Lower leg skin (tissue), 4 donors: ENCODE measurements at regions not wholly inside any gene's neighbourhood (a gene's known extent, or its start where the extent isn't known, plus 50 kb on each side); places are given as distances from the start of the nearest gene placed in this dataset.

Experiments
- DNase-seq, 2 donors: peaks; one replicate each; pipeline ENCODE4 v3.0.0-alpha.2; 2019; ENCODE audit warnings: low spot score in 2 of 2
- H3K4me3 ChIP-seq: fragments of 200-600 bp; sonication (generic); 2 replicates; pipeline ENCODE4 v1.5.1; 2017; ENCODE audit warnings: mild to moderate bottlenecking, low read depth; ENCODE audit not compliant: poor library complexity, severe bottlenecking
- CTCF ChIP-seq, 3 donors: fragments of 450-650 bp; IDR thresholded peaks; one replicate each; pipeline ENCODE4 v1.5.1; 2016; ENCODE audit warnings: antibody characterized with exemption in 3 of 3, mild to moderate bottlenecking in 3 of 3, moderate library complexity in 2 of 3
- POLR2A ChIP-seq, 2 donors: fragments of 450-650 bp; IDR thresholded peaks; one replicate each; pipeline ENCODE4 v1.6.1; 2016 to 2017; ENCODE audit warnings: antibody characterized with exemption in 2 of 2, mild to moderate bottlenecking in 1 of 2, moderate library complexity in 1 of 2
- WGBS, 2 donors: methylation state at CpG; one replicate each; pipeline ENCODE4 v1.1.5; 2018; 5-methylcytosine and 5-hydroxymethylcytosine counted together
- intact Hi-C: fragments of 100-400 bp; cut with DNase I; formaldehyde crosslinking; loops from one replicate; pipeline ENCODE4 v1.15.0; 2023; ENCODE audit warnings: low total_unique reads

- DNase-seq: no peak
- TF ChIP-seq POLR2A (IDR thresholded peaks at IDR 0.05): no peak
- TF ChIP-seq CTCF (IDR thresholded peaks at IDR 0.05): no peak
- intact Hi-C loops: loop anchor here (10.0 kb wide), 1 partner anchor 591 kb away; no protein-coding TSS in a partner anchor
- WGBS, 2 donors: 23 to 31% methylated on average over 1 of the region's 1 CpG
- H3K4me3 ChIP-seq: no peak overlapping the region
Observed at GRCh38 chr6:27786048-27786447, 126.1 kb downstream of the OR2B2 start.

GRCh38 chr6:27785294-27785693 is 126.9 kb downstream of the OR2B2 start:
- intact Hi-C loops: loop anchor here (10.0 kb wide), 1 partner anchor 590 kb away; no protein-coding TSS in a partner anchor
- 63 to 81% methylated on average over 2 of the region's 2 CpGs for WGBS, 2 donors
- H3K4me3 ChIP-seq: no peak overlapping the region
- no peak for DNase-seq
- TF ChIP-seq CTCF (IDR thresholded peaks at IDR 0.05) (no peak), POLR2A (IDR thresholded peaks at IDR 0.05) (no peak)

GRCh38 chr6:27782748-27783147 is 129.4 kb downstream of the OR2B2 start:
- H3K4me3 ChIP-seq: no peak overlapping the region
- TF ChIP-seq CTCF (IDR thresholded peaks at IDR 0.05) (no peak), POLR2A (IDR thresholded peaks at IDR 0.05) (no peak)
- 92 to 93% methylated on average over 2 of the region's 2 CpGs for WGBS, 2 donors
- no peak for DNase-seq
- intact Hi-C loops: loop anchor here (10.0 kb wide), 1 partner anchor 588 kb away; no protein-coding TSS in a partner anchor

- intact Hi-C loops: no loop called here
Observed at GRCh38 chr6:27778625-27779417, 133.4 kb downstream of the OR2B2 start.

GRCh38 chr6:27777614-27778355 is 134.4 kb downstream of the OR2B2 start:
- H3K4me3 ChIP-seq: no peak overlapping the region
- intact Hi-C loops: no loop called here
- no peak for TF ChIP-seq POLR2A (IDR thresholded peaks at IDR 0.05)
- no peak for TF ChIP-seq CTCF (IDR thresholded peaks at IDR 0.05)
- DNase-seq: no peak
- WGBS, 2 donors: 81 to 85% methylated on average over 11 of the region's 11 CpGs

More at GRCh38 chr6:27778625-27779417, 133.4 kb downstream of the OR2B2 start:
- WGBS, 2 donors: 52 to 62% methylated on average over 7 of the region's 7 CpGs
- H3K4me3 ChIP-seq: no peak overlapping the region
- no peak for TF ChIP-seq CTCF (IDR thresholded peaks at IDR 0.05)
- TF ChIP-seq POLR2A (IDR thresholded peaks at IDR 0.05): no peak
- DNase-seq: no peak
